Stromal cell of bone marrow (primary cell): ENCODE measurements at regions not wholly inside any gene's neighbourhood (a gene's known extent, or its start where the extent isn't known, plus 50 kb on each side); places are given as distances from the start of the nearest gene placed in this dataset.
"Not testable (repeated sequence)": the region's sequence is repeated elsewhere in the genome, so short reads cannot be mapped to it uniquely, and the experiment has no call there.

Source experiments
- DNase-seq: peaks from one replicate; pipeline ENCODE4 v3.0.0-alpha.2; 2012; ENCODE audit warnings: low read depth

- no peak for DNase-seq
Measured at GRCh38 chr5:112112346-112112745, 306.7 kb downstream of the EPB41L4A start.

GRCh38 chr5:112109331-112110007 lies 309.6 kb downstream of the EPB41L4A start:
- DNase-seq = peak; percentile 19

- no peak for DNase-seq
Measured at GRCh38 chr5:112106878-112107277, 312.2 kb downstream of the EPB41L4A start.

GRCh38 chr5:112097768-112098167 lies 321.3 kb downstream of the EPB41L4A start:
- peak; percentile 24 for DNase-seq

- DNase-seq = no peak
Measured at GRCh38 chr5:112087222-112087621, 330.2 kb upstream of the NREP start.

GRCh38 chr5:112086740-112087139 lies 329.7 kb upstream of the NREP start:
- DNase-seq = no peak

- no peak for DNase-seq
Measured at GRCh38 chr5:112084149-112084548, 327.2 kb upstream of the NREP start.

GRCh38 chr5:112083623-112084022 lies 326.6 kb upstream of the NREP start:
- no peak for DNase-seq

GRCh38 chr5:112077180-112077579 lies 320.2 kb upstream of the NREP start:
- DNase-seq = no peak

- no peak for DNase-seq
Measured at GRCh38 chr5:112070022-112070421, 313.0 kb upstream of the NREP start.

- no peak for DNase-seq
Measured at GRCh38 chr5:112069329-112069728, 312.3 kb upstream of the NREP start.

- no peak for DNase-seq
Measured at GRCh38 chr5:112068593-112068992, 311.6 kb upstream of the NREP start.

GRCh38 chr5:112065781-112066180 lies 308.8 kb upstream of the NREP start:
- DNase-seq = no peak

- no peak for DNase-seq
Measured at GRCh38 chr5:112064956-112065355, 308.0 kb upstream of the NREP start.

- no peak for DNase-seq
Measured at GRCh38 chr5:112064271-112064701, 307.3 kb upstream of the NREP start.

- DNase-seq = no peak
Measured at GRCh38 chr5:112063856-112064255, 306.9 kb upstream of the NREP start.

GRCh38 chr5:112063191-112063590 lies 306.2 kb upstream of the NREP start:
- DNase-seq = no peak

- no peak for DNase-seq
Measured at GRCh38 chr5:112062181-112062580, 305.2 kb upstream of the NREP start.

GRCh38 chr5:112061666-112062065 lies 304.7 kb upstream of the NREP start:
- DNase-seq = no peak

GRCh38 chr5:112059579-112060135 lies 302.7 kb upstream of the NREP start:
- DNase-seq = no peak

GRCh38 chr5:112049738-112050137 lies 292.7 kb upstream of the NREP start:
- DNase-seq = no peak

- DNase-seq = no peak
Measured at GRCh38 chr5:112036206-112036605, 279.2 kb upstream of the NREP start.

GRCh38 chr5:112034421-112034979 lies 277.5 kb upstream of the NREP start:
- no peak for DNase-seq

GRCh38 chr5:112026879-112027278 lies 269.9 kb upstream of the NREP start:
- DNase-seq = not testable (repeated sequence)
